ENCODE measurements at regions not wholly inside any gene's neighbourhood (a gene's known extent, or its start where the extent isn't known, plus 50 kb on each side); places are given as distances from the start of the nearest gene placed in this dataset.
"Not testable (repeated sequence)": the region's sequence is repeated elsewhere in the genome, so short reads cannot be mapped to it uniquely, and the experiment has no call there.

- DNase-seq (ENCODE audit: low read depth in 2 of 2): no peak
These were observed 723.2 kb upstream of the AGA start for GRCh38 chr4:178165251-178165950.

GRCh38 chr4:178165951-178166308 lies 723.7 kb upstream of the AGA start:
- DNase-seq (ENCODE audit: low read depth in 2 of 2): no peak

- DNase-seq (ENCODE audit: low read depth in 2 of 2): no peak
These were observed 731.5 kb upstream of the AGA start for GRCh38 chr4:178173771-178174170.

GRCh38 chr4:178174756-178175155 lies 732.5 kb upstream of the AGA start:
- DNase-seq (ENCODE audit: low read depth in 2 of 2): no peak

- no peak for DNase-seq (ENCODE audit: low read depth in 2 of 2)
These were observed 743.3 kb upstream of the AGA start for GRCh38 chr4:178185517-178185916.

GRCh38 chr4:178192611-178193010 lies 750.4 kb upstream of the AGA start:
- DNase-seq (ENCODE audit: low read depth in 2 of 2): no peak

- DNase-seq (ENCODE audit: low read depth in 2 of 2): no peak
These were observed 754.6 kb upstream of the AGA start for GRCh38 chr4:178196751-178197374.

- no peak for DNase-seq (ENCODE audit: low read depth in 2 of 2)
These were observed 756.5 kb upstream of the AGA start for GRCh38 chr4:178198691-178199090.

- no peak for DNase-seq (ENCODE audit: low read depth in 2 of 2)
These were observed 760.2 kb upstream of the AGA start for GRCh38 chr4:178202422-178202821.

GRCh38 chr4:178205826-178206225 lies 763.6 kb upstream of the AGA start:
- DNase-seq (ENCODE audit: low read depth in 2 of 2): no peak

GRCh38 chr4:178215309-178215708 lies 773.1 kb upstream of the AGA start:
- no peak for DNase-seq (ENCODE audit: low read depth in 2 of 2)

GRCh38 chr4:178215763-178216162 lies 773.5 kb upstream of the AGA start:
- no peak for DNase-seq (ENCODE audit: low read depth in 2 of 2)

- DNase-seq (ENCODE audit: low read depth in 2 of 2): not testable (repeated sequence)
These were observed 784.2 kb upstream of the AGA start for GRCh38 chr4:178226421-178226820.

GRCh38 chr4:178233906-178234305 lies 791.7 kb upstream of the AGA start:
- DNase-seq (ENCODE audit: low read depth in 2 of 2): no peak

GRCh38 chr4:178240891-178241290 lies 798.7 kb upstream of the AGA start:
- DNase-seq (ENCODE audit: low read depth in 2 of 2): no peak

- DNase-seq (ENCODE audit: low read depth in 2 of 2): no peak
These were observed 799.4 kb upstream of the AGA start for GRCh38 chr4:178241601-178242118.

GRCh38 chr4:178242655-178243054 lies 800.4 kb upstream of the AGA start:
- DNase-seq (ENCODE audit: low read depth in 2 of 2): no peak

GRCh38 chr4:178244785-178245184 lies 802.5 kb upstream of the AGA start:
- DNase-seq (ENCODE audit: low read depth in 2 of 2): no peak

GRCh38 chr4:178255172-178255571 lies 812.9 kb upstream of the AGA start:
- no peak for DNase-seq (ENCODE audit: low read depth in 2 of 2)

- no peak for DNase-seq (ENCODE audit: low read depth in 2 of 2)
These were observed 816.4 kb upstream of the AGA start for GRCh38 chr4:178258603-178259002.

GRCh38 chr4:178259566-178259965 lies 817.3 kb upstream of the AGA start:
- DNase-seq (ENCODE audit: low read depth in 2 of 2): no peak

GRCh38 chr4:178264001-178264400 lies 821.8 kb upstream of the AGA start:
- DNase-seq (ENCODE audit: low read depth in 2 of 2): no peak

- DNase-seq (ENCODE audit: low read depth in 2 of 2): no peak
These were observed 829.1 kb upstream of the AGA start for GRCh38 chr4:178271386-178271785.

GRCh38 chr4:178273168-178273567 lies 830.9 kb upstream of the AGA start:
- no peak for DNase-seq (ENCODE audit: low read depth in 2 of 2)
